KOPT-K1 (cell line): ENCODE measurements at regions not wholly inside any gene's neighbourhood (a gene's known extent, or its start where the extent isn't known, plus 50 kb on each side); places are given as distances from the start of the nearest gene placed in this dataset.

Experiments used
- H3K27ac ChIP-seq: fragments of 200-600 bp; sonication (generic); 2 replicates; pipeline ENCODE4 v1.5.1; 2016; ENCODE audit warnings: antibody characterized with exemption, mild to moderate bottlenecking, low read depth, low read length; ENCODE audit not compliant: poor library complexity, severe bottlenecking
- H3K36me3 ChIP-seq: fragments of 200-600 bp; sonication (generic); 2 replicates; pipeline ENCODE4 v1.5.1; 2017; ENCODE audit warnings: antibody characterized with exemption, mild to moderate bottlenecking, low read length, moderate library complexity; ENCODE audit not compliant: insufficient read depth
- H3K9me3 ChIP-seq: fragments of 200-600 bp; sonication (generic); 2 replicates; pipeline ENCODE4 v1.5.1; 2017; ENCODE audit warnings: antibody characterized with exemption, low read length, mild to moderate bottlenecking; ENCODE audit not compliant: insufficient read depth, poor library complexity, severe bottlenecking

DNA sequence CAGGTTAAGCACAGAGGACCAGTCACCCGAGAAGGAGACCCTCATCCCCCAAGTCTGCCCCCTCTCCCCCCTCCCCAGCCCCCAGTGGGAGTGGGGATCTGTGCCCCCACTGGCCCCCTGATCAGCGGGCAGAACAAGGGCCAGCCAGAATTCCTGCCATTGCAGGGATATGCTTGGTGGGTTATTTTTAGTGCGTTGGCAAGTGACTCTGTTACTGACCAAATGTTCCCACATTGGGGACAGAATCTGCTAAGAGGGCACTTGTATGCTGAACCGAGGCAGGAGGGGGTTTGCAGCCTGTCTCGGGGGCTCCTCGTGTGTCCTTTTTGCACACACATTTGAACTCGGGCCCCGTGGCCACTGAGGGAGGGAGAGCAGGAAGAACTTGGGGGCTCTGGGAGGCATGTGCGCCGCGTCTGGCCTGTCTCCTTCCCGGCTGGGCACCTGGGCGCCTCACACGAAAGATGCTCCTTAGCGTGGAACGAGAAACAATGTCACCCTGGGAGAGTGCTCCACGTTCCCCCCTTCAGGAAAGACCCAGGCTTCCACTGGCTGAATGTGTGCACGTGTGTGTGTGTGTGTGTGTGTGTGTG, 66.4 kb upstream of the CASZ1 start:
- Histone ChIP-seq H3K36me3 (no peaks in the 10 kb centered on the region), H3K27ac (no peak overlapping the region), H3K9me3 (no peaks in the 10 kb centered on the region)

DNA sequence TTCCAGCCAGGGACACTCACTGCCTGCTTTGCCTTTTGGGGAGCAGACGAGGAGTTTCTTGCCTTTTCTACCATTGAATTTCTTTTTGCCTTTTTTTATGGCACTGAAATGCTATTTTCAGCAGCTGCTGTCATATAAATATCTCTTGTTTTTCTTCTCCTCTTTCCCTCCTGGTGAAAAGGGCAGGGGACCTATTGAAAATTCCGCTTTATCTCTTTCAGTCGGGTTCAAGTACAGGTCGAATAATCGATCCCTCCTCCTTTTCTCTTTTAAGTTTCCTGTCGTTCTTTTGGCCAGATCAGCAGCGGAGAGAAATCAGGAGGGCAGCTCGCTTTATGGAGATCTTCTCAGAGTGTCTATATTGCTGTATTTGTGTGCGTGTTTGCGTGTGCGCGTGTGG, 67.4 kb upstream of the CASZ1 start:
- no peaks in the 10 kb centered on the region for H3K36me3 ChIP-seq
- H3K27ac ChIP-seq: no peak overlapping the region
- no peaks in the 10 kb centered on the region for H3K9me3 ChIP-seq

DNA sequence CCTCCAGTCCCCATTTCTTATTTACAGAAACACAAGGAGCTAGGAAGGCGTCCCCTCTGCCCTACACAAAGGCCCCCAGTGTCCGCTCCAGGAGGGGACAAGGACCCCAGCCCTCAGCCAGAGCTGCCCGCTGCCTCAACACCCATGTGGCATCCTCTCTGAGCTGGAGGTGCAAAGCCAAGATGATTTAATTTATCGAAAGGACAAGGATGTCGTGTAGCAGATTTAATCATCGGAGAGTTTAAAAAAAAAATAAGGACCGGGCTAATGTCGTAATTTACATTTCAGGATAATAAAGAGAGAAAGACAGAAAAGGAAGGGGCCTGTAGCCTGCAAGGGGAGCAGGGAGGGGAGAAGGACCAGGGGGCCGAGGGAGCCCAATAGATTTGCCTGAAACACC, 68.3 kb upstream of the CASZ1 start:
- H3K9me3 ChIP-seq: no peaks in the 10 kb centered on the region
- no peaks in the 10 kb centered on the region for H3K36me3 ChIP-seq
- H3K27ac ChIP-seq: no peak overlapping the region

DNA sequence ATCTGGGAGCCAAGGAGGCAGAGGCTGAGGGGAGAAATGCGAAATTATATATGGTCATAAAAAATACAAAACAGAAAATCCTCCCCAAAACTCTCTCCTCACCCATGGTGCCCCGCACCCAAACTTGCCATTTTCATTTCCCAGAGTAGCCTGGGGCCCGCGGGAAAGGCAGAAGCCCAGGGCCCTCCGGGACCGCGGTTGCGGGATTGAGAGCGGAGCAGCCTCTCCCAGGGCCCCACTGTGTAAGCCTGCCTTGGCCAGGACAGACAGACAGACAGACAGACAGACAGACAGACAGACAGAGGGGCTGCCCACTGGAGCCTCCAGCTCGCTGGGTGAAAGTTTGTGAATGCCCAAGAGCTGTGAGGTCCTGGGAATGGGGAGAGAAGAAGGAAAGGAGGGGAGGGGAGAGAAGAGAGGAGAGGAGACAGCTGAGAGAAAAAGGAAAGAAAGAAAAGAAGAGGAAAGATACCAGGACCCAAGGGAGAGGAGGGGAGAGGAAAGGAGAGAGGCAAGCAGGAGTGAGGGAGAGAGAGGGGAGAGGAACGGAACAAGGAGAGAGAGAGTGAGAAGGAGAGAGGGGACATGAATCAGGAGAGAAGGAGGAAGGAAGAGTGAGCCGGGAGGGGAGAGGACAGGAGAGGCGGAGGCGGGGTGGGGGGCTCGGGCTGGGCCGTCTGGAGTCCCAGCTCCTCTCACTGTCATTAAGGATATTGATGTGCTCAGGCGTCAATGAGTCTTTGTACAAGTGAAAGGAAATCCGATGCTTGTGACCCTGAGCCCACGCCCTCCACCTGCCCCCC, 69.3 kb upstream of the CASZ1 start:
- Histone ChIP-seq H3K9me3 (no peaks in the 10 kb centered on the region), H3K36me3 (no peaks in the 10 kb centered on the region), H3K27ac (no peak overlapping the region)

DNA sequence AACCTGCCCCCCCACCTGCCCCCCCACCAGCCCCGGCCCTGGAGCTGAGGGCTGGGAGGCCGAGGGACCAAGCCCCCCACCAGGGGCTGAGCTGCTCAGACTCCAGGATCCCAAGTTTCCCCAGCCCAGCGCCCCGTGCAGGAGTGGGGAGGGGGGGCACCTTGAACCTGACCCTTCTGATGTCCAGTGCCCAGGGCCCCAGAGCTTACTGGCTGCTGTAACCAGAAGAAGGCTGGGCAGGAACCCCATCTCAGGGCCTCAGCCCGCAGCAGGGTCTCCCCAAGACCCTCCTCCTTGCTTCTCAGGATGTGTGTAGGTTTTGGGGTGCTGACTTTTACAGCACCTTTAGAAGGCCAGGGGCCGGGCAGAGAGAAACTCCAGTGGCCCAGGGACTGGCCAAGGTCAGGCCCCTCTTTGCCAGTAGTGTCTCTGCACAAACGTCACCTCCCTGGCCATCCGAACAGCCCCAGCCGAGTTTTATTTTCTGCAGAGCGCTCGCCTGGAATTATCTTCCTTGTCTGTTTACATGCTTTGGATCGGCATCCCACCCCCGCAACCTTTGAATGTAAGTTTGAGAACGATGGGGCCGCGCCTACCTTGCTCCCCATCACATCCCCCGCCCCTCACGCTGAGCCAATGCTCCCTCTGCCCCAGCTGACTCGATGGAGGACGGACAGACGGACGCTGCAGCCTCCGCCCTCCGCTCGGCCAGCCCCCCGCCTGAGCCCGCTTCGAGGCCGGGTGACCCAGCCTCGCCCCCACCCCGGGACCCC, 70.1 kb upstream of the CASZ1 start:
- no peaks in the 10 kb centered on the region for H3K9me3 ChIP-seq
- no peak overlapping the region for H3K27ac ChIP-seq
- no peaks in the 10 kb centered on the region for H3K36me3 ChIP-seq

DNA sequence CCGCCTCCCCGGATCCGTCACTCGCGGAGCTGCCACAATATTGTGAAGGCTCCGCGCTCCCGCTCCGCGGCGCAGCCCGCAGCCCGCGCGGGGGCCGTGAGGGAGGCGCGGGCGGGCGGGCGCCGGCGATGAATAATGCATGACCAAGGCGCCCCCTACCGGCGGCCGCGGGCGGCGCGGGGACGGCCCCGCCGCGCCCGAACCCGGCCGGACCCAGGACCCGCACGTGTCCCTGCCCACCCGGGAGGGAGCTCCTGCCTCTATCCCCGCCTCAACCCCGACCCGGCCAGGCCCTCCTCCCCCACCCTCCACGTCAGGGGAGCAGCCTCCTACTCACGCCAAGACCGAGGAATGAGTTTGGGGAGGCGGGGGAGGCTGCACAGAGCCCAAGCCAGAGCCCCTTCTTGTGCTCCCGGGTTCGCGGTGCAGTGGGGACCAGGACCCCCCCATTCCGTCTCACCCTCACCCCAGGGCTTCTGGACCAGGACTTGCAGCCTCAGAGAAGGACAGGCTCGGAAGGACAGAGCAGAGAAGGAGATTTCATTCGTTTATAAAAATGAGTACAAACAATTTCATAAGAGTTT, 70.8 kb upstream of the CASZ1 start:
- Histone ChIP-seq H3K27ac (no peak overlapping the region), H3K36me3 (no peaks in the 10 kb centered on the region), H3K9me3 (no peaks in the 10 kb centered on the region)

DNA sequence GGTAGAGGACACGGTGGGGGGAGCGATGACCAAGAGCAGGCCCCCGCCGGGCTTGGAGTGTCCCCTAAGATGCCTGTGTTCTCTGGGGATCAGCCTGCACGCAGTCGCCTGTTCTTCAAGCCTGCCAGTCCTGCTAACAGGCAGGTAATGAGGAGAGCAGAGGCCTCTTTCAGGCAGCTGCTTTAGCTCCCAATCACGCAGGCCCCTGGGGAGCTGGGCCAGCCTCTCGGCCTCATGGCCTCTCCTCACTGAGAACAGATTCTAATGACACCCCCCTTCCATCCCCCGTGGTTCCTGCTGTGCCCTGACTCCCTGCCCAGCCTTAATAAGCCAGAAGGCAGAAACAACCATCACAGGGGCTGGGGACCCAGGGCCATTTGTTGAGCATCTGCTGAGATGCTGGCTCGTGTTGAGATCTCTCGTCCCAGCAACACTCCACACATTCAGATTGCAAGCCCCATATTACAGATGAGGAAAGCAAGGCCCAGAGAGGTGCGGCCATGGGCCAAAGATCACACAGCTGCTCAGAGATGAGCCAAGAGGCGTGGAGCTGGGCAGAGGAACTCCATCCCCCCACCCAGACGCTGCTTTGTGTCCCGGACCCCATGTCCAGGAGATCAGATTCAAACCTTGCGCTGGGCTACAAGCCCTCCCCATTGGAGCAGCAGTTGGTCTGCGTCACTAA, 71.6 kb upstream of the CASZ1 start:
- Histone ChIP-seq H3K27ac (no peak overlapping the region), H3K9me3 (no peaks in the 10 kb centered on the region), H3K36me3 (no peaks in the 10 kb centered on the region)

DNA sequence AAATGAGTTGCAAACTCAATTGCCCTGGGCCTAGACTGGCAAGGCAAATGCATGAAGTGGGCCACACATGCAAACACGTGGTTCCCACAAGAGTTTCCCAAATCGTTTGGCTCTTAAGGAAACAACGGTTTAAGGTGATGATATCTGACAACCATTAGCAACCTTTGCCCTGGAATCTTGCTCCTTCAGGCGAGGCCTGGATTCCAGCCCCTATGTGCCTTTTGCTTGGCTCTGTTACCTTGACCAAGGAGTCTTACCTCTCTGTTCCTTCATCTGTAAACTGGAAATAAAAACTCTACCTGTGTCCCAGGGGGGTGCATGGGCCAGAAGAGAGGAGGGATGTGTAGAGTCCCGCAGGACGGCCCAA, 72.1 kb upstream of the CASZ1 start:
- H3K27ac ChIP-seq: no peak overlapping the region
- no peaks in the 10 kb centered on the region for H3K9me3 ChIP-seq
- no peaks in the 10 kb centered on the region for H3K36me3 ChIP-seq

DNA sequence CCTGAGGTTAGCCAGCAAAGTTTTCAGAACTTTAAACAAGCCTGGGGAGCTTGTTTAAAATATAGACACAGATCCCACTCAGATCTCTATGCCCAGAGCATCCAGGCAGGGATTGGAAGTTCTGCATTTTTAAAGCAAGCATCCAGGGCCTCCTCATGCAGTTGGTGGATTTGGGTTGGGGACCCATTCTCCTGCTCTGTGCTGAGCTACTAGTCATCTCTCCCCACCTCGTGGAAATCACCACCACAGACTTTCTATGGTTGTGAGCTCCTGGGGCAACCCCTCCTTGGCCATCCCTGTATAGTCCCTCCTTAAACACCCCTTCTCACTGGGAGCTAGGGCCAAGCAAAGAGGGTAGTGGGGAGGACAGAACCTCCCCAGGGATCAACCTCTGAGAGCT, 73.5 kb upstream of the CASZ1 start:
- Histone ChIP-seq H3K9me3 (no peaks in the 10 kb centered on the region), H3K27ac (no peak overlapping the region), H3K36me3 (no peaks in the 10 kb centered on the region)

DNA sequence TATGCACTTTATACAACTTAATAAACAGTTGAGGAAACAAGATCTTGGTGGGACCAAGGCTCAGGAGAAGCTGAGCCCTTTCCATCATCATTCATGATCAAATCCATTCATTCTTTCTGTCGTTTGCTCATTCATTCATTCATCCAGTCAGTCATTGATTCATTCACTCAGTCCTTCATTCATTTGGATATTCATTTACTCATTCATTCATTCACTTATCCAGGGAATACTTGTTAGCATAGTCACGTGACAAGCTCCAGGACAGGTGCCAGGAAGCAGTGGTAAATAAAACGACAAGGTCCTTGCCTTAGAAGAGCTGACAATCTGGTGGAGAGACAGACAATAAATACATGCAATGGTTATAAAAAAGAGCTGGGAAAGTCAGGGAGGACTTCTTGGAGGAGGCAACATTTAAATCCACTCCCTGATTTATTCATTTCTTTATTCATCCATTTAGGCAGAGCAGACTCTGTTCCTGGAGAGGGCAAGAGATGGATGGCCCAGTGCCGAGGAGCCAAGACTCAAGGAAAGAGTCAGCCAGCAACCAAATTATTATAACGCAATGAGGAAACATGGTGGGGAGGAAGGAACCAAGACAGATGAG, 74.1 kb upstream of the CASZ1 start:
- Histone ChIP-seq H3K9me3 (no peaks in the 10 kb centered on the region), H3K27ac (no peak overlapping the region), H3K36me3 (no peaks in the 10 kb centered on the region)

DNA sequence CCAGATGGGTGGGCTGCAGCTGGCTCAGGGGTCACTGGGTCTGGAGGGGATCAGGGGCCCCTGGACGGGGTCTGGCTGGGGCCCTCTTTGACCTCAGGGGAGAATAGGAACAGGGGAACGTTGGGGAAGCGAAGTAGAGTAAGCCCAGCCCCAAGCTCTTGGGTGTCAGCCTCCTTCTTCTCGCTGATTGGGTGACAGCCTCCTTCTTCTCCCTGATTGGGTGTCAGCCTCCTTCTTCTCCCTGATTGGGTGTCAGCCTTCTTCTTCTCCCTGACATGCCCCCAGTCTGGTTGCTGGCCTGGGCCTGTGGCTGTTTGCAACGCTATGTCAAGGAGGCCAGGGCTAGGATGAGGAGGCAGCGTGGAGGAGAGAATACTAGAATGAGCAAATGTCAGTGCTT, 76.7 kb upstream of the CASZ1 start:
- H3K9me3 ChIP-seq: no peaks in the 10 kb centered on the region
- no peak overlapping the region for H3K27ac ChIP-seq
- H3K36me3 ChIP-seq: no peaks in the 10 kb centered on the region

DNA sequence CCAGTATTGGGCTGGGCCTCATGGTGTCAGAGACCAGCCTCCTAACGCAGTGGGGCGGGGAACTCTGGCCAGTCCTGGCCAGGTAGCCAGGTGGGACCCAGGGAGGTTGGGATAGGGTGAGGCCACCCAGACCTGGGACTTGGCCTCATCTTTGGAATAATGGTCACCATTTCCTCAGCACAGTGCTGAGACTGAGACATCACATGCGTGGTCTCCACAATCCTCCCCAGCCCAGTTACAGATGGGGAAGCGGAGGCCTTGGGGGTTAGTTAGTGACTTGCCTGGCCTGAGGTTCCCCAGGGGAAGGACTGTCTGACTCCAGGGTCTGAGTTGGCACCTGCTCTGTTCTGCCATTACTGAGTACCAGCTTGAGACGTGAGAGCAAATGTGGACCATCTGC, 77.9 kb upstream of the CASZ1 start:
- Histone ChIP-seq H3K36me3 (no peaks in the 10 kb centered on the region), H3K9me3 (no peaks in the 10 kb centered on the region), H3K27ac (no peak overlapping the region)

DNA sequence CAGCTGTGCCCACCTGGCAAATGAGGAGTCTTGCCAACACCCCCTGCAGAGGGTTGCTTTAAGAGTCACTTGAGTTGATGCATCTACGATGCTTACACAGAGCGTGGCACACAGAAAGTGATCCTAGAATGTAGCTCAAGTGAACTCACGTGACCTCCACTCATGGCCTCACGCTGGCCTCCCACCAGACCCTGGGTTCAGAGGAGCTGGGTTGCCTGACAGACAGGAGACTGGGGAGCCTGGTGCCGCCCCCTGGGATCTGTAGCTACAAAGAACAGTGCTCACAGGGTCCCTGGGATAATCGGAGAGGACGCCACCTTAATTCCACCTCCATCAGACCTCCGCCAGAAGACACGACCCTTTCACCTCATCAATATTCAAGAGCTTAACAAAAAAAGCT, 81.4 kb upstream of the CASZ1 start:
- Histone ChIP-seq H3K9me3 (no peaks in the 10 kb centered on the region), H3K36me3 (no peaks in the 10 kb centered on the region), H3K27ac (no peak overlapping the region)

DNA sequence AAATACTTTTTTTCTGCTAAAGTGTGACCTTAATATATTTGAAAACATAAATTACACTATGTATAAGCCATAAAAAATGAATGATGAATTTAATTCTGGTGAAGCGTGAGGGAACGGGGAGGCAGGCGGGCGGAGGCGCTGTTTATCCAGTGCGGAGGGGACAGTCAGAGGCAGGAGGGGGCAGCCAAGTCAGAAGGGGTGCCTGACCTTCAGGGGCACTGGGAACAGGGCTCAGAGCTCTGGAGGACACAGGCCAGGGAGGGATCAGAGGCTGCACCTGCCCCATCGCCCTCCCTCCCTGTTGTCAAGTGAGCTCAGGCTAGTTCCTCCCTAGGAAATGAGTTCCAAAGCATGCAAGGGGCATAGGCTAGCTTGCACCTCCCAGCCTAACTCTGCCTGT, 82.0 kb upstream of the CASZ1 start:
- no peaks in the 10 kb centered on the region for H3K36me3 ChIP-seq
- no peak overlapping the region for H3K27ac ChIP-seq
- H3K9me3 ChIP-seq: no peaks in the 10 kb centered on the region

DNA sequence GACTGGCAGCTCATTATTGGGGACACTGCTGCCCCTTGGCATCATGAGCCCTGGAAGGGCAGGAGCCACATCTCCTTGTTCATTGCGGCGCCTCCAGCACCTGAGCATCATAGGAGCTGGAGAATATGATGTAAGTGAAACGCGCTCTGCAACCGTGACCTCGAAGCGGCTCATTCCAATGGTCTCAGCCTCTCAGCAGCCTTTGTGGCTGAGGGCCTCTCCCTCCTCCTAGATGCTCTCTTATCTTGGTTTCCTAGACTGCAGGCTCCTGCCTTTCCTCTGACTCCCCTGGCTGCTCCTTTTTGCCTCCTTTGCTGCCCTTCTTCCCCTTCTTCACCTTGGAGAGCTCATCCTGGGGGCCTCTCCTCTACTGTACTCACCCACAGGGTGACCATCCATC, 83.6 kb upstream of the CASZ1 start:
- Histone ChIP-seq H3K9me3 (no peaks in the 10 kb centered on the region), H3K27ac (no peak overlapping the region), H3K36me3 (no peaks in the 10 kb centered on the region)
